ENCODE measurements at regions not wholly inside any gene's neighbourhood (a gene's known extent, or its start where the extent isn't known, plus 50 kb on each side); places are given as distances from the start of the nearest gene placed in this dataset.

DNA sequence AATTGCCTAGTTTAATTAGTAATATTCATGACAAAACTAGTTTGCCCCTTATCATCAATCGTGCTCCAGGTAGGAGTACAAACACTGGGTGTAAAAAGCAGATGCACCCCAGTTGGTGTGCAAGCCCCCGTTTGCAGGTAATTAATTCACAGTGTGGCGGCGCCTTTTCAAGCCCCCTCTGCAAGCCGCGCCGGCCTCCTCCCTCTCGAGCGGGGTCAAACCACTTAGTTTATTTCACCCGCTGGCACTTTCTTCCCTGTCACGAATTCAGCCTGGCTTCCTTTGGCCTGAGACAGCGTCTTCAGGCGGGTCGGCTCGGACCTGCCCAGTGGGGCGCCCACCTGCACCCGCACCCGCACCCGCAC, 64.7 kb upstream of the MAPRE2 start:
- TF ChIP-seq, protein P1, sequence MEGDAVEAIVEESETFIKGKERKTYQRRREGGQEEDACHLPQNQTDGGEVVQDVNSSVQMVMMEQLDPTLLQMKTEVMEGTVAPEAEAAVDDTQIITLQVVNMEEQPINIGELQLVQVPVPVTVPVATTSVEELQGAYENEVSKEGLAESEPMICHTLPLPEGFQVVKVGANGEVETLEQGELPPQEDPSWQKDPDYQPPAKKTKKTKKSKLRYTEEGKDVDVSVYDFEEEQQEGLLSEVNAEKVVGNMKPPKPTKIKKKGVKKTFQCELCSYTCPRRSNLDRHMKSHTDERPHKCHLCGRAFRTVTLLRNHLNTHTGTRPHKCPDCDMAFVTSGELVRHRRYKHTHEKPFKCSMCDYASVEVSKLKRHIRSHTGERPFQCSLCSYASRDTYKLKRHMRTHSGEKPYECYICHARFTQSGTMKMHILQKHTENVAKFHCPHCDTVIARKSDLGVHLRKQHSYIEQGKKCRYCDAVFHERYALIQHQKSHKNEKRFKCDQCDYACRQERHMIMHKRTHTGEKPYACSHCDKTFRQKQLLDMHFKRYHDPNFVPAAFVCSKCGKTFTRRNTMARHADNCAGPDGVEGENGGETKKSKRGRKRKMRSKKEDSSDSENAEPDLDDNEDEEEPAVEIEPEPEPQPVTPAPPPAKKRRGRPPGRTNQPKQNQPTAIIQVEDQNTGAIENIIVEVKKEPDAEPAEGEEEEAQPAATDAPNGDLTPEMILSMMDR (IDR thresholded peaks at IDR 0.05; ENCODE audit: low read depth, low read length) = no peak
- TF ChIP-seq POLR2A (IDR thresholded peaks at IDR 0.05; ENCODE audit: extremely low read depth, insufficient read length) (no peak), MYC (IDR thresholded peaks at IDR 0.05; ENCODE audit: low read depth, low read length) (no peak)
- TF ChIP-seq, protein P2, sequence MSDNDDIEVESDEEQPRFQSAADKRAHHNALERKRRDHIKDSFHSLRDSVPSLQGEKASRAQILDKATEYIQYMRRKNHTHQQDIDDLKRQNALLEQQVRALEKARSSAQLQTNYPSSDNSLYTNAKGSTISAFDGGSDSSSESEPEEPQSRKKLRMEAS (IDR thresholded peaks at IDR 0.05; ENCODE audit: low read depth, low read length) = no peak

Data from NB4 (cell line).